ENCODE measurements at regions not wholly inside any gene's neighbourhood (a gene's known extent, or its start where the extent isn't known, plus 50 kb on each side); places are given as distances from the start of the nearest gene placed in this dataset.
"Not testable (repeated sequence)": the region's sequence is repeated elsewhere in the genome, so short reads cannot be mapped to it uniquely, and the experiment has no call there.

- no peak for DNase-seq (ENCODE audit: low read depth, low spot score)
Observed at GRCh38 chr4:15162465-15163283, 160.4 kb downstream of the CPEB2 start.

GRCh38 chr4:15163284-15163645 is 161.0 kb downstream of the CPEB2 start:
- no peak for DNase-seq (ENCODE audit: low read depth, low spot score)

- DNase-seq (ENCODE audit: low read depth, low spot score), result no peak
Observed at GRCh38 chr4:15164571-15164970, 162.3 kb downstream of the CPEB2 start.

- no peak for DNase-seq (ENCODE audit: low read depth, low spot score)
Observed at GRCh38 chr4:15167743-15168142, 165.5 kb downstream of the CPEB2 start.

GRCh38 chr4:15168759-15169158 is 166.5 kb downstream of the CPEB2 start:
- no peak for DNase-seq (ENCODE audit: low read depth, low spot score)

- no peak for DNase-seq (ENCODE audit: low read depth, low spot score)
Observed at GRCh38 chr4:15171725-15172124, 169.4 kb downstream of the CPEB2 start.

- DNase-seq (ENCODE audit: low read depth, low spot score), result no peak
Observed at GRCh38 chr4:15173251-15173650, 171.0 kb downstream of the CPEB2 start.

GRCh38 chr4:15174168-15174567 is 171.9 kb downstream of the CPEB2 start:
- not testable (repeated sequence) for DNase-seq (ENCODE audit: low read depth, low spot score)

- not testable (repeated sequence) for DNase-seq (ENCODE audit: low read depth, low spot score)
Observed at GRCh38 chr4:15179842-15180241, 177.6 kb downstream of the CPEB2 start.

- DNase-seq (ENCODE audit: low read depth, low spot score), result no peak
Observed at GRCh38 chr4:15182600-15183220, 180.4 kb downstream of the CPEB2 start.

- DNase-seq (ENCODE audit: low read depth, low spot score), result no peak
Observed at GRCh38 chr4:15186149-15186548, 183.9 kb downstream of the CPEB2 start.

GRCh38 chr4:15186806-15187205 is 184.5 kb downstream of the CPEB2 start:
- DNase-seq (ENCODE audit: low read depth, low spot score), result no peak

- no peak for DNase-seq (ENCODE audit: low read depth, low spot score)
Observed at GRCh38 chr4:15188605-15189539, 186.6 kb downstream of the CPEB2 start.

GRCh38 chr4:15194520-15194919 is 192.2 kb downstream of the CPEB2 start:
- DNase-seq (ENCODE audit: low read depth, low spot score), result no peak

- no peak for DNase-seq (ENCODE audit: low read depth, low spot score)
Observed at GRCh38 chr4:15197005-15197404, 194.7 kb downstream of the CPEB2 start.

GRCh38 chr4:15198070-15198727 is 195.9 kb downstream of the CPEB2 start:
- no peak for DNase-seq (ENCODE audit: low read depth, low spot score)

GRCh38 chr4:15201782-15202181 is 199.5 kb downstream of the CPEB2 start:
- no peak for DNase-seq (ENCODE audit: low read depth, low spot score)

GRCh38 chr4:15202481-15202880 is 200.2 kb downstream of the CPEB2 start:
- DNase-seq (ENCODE audit: low read depth, low spot score), result no peak

- not testable (repeated sequence) for DNase-seq (ENCODE audit: low read depth, low spot score)
Observed at GRCh38 chr4:15206526-15206925, 204.2 kb downstream of the CPEB2 start.

- DNase-seq (ENCODE audit: low read depth, low spot score), result no peak
Observed at GRCh38 chr4:15213302-15213970, 211.2 kb downstream of the CPEB2 start.

- DNase-seq (ENCODE audit: low read depth, low spot score), result no peak
Observed at GRCh38 chr4:15215109-15215508, 212.7 kb upstream of the C1QTNF7 start.
